ENCODE measurements at regions not wholly inside any gene's neighbourhood (a gene's known extent, or its start where the extent isn't known, plus 50 kb on each side); places are given as distances from the start of the nearest gene placed in this dataset.

- no peak for DNase-seq
Measured at GRCh38 chr5:155727512-155728145, 599.3 kb upstream of the SGCD start.

DNA sequence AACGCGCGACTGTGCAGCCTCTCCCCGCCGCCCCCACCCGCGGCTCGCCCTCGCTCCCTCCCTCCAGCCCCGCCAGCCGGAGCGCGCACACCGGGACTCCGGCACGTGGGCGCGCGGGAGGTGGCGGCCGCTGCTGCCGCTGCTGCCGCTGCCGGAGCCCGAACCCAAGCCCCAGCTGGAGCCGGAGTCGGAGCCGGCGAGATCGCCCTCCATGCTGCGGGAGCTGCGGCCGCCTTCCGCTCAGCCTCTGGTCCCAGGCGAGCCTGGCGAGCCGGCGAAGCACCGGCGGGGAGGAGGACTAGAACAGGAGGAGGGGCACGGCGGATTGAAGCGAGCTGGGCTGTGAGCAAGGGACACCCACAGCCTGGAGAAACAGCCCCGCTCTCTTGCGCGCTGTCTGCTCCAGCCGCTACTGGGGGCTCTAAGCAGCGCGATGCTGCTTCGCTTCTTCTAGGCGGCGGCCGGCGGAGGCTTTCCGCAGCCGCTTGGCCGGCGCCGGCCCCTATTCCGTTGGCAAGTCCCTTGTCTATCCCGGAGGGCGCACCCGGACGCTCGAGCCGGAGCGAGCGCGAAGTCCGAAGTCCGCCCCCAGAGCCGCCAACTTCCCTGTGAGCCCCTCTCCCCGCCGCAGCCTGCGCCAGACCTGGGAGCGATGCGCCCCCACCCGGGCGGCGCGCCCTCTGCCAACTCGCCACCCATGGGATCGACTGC lies 598.7 kb upstream of the SGCD start:
- no peak for DNase-seq

DNA sequence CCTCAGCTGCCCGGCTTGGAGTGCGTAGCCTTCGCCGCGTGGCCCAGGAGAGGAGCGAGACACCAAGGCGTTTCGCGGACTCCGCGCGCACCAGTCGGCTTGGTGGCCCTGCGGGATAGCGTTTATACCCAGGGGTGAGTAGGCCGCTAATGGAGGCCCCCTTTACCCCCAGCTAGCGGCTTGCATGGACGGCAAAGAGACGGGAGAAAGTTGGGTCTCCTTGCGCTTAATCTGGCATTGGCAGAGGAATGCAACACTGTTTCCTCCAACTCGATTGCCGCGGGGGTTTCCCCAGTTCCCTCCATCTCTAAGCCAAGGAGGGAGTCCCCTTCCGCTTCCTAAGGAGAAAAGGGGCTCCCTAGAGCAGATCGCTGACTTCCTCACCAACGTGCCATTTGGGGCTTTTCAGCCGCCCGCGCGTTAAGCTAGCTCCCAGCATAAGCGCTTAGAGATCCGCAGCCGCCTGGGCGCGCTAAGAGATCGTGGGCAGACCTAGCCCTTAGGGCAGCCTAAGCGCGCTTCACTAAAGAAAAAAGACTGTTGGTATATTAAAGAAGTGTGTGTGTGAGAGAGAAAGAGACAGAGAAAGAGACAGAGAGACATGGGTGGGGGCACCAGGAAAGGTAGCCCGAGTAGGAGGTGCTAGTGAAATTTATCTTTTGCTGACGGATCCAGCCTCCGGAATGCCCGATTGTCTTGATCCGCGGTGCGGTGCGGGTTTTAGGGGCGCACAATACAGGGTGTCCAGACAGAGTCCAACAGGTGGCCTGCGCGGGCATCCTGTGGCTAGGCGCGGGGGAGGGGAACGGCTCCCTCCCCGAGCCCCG lies 597.9 kb upstream of the SGCD start:
- DNase-seq, result no peak

GRCh38 chr5:155729684-155730059 lies 597.3 kb upstream of the SGCD start:
- no peak for DNase-seq

DNA sequence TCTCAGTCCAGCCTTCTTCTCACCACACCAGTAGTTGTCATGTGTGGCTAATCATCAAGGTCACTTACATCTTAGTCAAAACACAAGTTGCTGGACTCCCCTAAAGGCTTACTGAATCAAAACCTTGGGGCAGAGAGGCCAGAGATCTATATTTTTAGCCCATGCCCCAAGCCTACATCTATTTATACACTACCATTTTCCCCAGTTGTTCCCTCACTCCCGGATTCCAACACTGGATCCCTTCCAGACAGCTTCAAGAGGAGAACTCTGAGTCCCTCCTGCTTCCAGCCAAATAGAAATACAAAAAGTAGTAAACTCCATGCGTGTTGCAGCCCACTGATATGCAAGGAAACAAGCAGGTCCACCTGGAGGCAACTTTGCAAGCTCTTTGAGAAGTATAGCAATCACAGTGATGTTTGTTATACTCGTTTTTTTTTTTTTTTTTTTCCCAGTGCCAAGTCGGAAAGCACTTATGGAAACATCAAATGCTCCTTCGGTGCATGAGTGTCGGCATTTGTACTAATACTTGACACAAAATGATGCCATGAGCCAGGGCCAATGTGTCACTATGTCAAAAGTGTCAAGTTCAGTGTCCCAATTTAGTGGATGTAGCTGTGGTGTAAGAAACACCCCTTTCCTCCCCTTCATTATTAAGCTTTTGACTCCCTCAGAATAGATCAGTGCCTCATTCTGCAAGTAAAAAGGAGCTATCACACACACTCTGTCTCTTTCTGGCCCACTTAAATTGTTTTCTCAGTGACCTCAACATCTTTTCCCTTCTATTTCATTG lies 594.2 kb upstream of the SGCD start:
- DNase-seq, result no peak

DNA sequence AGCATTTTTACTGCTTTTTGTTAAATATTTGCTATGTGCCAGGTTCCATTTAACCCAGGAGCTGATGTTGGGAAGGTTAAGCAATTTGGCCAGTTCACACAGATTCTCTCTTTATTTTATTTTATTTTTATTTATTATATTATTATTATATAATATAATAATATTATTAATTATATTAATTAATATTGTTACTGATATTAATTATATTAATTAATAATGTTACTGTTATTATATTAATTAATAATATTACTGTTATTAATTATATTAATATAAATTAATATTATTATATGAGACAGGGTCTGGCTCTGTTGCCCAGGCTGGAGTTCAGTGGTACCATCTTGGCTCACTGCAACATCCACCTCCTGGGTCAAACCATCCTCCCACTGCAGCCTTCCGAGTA lies 593.0 kb upstream of the SGCD start:
- no peak for DNase-seq

DNA sequence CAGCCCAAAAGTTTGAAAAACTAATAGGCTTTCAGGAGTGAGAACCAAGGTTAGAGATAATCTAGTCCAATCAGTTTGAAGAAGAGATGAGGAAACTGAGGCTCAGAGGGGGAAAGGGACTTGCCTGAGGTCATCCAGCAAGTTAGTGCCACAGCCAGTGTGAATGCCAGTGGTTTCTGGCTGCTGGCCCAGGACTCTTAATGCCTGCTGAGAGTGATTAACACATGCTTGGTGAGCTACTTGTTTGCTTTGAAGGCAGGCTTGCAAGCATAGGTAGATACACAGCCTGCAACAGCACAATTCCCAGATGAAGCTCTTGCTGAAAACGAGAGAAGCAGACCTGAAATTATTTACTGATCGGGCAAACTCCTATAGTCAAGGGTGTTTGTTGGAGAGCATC lies 591.6 kb upstream of the SGCD start:
- DNase-seq, result no peak

DNA sequence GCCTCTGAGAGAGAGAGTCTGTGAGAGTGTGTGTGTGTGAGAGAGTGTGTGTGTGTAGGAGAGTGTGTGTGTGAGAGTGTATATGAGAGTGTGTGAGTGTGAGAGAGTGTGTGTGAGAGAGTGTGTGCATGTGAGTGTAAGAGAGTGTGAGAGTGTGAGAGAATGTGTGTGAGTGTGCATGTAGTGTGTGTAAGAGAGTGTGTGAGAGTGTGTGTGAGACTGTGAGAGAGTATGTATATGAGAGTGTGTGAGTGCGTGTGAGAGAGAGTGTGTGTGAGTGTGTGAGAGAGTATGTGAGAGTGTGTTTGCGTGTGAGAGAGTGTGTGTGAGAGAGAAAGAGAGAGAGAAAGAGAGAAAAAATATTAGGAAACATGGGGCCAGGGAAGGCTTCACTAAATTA lies 588.3 kb upstream of the SGCD start:
- no peak for DNase-seq

DNA sequence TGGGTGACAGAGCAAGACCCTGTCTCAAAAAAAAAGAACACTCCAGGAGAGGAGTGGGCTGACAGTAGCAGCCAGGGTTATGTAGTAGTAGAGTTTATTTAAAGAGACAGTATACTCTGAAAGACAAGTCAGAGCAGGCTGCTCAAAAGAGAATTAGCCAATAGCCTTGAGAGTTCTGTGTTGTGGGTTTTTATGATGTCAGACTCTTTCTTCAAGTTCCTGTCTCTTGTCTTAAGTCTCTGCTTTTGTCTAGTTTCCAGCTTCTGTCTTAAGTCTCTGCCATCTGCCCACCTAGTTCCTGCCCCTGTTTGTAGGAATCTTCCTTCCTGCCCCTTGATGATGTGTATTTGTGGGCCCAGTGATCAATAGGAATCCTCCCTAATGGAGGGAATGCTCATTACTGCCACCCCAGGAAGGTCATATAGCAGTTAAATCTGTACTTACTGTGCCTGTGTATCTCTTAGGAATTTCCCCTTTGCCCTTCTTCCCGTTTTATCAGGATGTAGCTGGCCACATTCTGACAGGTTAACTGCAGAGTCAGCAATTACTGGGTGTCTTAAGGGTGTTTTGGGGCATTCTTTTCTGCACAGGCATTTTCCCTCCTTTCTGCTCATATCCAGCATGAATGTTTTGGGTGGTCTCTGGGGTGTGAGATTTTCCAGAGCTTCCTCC lies 580.5 kb upstream of the SGCD start:
- no peak for DNase-seq

DNA sequence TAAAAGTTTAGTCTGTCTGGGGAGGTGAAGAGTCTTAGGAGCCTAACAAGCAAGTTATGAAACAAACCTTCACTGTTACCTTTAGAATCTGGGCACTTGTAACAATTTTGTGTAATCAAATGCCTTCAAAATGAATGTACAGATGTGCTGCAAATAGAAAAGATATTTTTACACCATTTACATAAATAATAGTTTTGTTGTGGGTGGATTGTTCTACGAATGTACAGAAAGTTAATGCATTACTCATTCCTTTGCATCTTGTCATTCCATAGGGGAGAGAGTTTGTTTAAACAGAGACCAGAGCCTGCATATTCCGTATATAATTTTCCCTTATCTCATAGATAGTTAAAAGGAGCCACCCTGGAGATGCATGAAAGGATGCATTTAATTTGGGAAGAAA lies 576.9 kb upstream of the SGCD start:
- DNase-seq, result no peak

DNA sequence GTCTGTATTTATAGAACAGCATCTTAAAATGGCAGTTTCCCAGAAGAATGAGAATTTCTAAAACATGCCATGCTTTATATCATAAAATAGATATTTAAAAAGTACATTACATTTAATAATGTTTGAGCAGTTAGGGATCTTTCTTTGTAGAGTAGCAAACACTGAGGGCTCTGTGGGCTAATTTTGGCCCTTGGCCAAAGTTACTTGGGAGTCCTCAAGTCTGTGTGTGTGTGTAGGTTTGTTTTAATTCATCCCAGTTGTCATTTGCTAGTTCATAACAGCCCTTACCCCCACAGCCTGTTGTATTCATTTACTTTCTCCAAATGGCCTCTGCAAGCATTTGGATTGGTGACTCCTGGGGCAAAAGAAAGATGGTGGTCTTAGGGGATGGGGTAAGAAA lies 576.4 kb upstream of the SGCD start:
- no peak for DNase-seq

- DNase-seq, result no peak
Measured at GRCh38 chr5:155753943-155754581, 572.9 kb upstream of the SGCD start.

GRCh38 chr5:155759252-155759651 lies 567.7 kb upstream of the SGCD start:
- no peak for DNase-seq

GRCh38 chr5:155759984-155760383 lies 567.0 kb upstream of the SGCD start:
- no peak for DNase-seq

DNA sequence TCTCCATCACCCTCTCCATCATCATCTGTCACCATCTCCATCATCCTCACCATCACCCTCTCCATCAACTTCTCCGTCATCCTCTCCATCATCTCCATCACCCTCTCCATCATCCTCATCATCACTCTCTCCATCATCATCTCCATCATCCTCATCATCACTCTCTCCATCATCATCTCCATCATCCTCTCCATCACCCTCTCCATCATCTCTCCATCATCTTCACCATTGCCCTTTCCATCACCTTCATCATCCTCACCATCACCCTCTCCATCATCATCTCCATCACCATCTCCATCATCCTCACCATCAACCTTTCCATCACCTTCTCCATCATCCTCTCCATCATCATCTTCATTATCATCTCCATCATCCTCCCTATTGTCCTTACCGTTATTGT lies 565.5 kb upstream of the SGCD start:
- DNase-seq, result no peak

DNA sequence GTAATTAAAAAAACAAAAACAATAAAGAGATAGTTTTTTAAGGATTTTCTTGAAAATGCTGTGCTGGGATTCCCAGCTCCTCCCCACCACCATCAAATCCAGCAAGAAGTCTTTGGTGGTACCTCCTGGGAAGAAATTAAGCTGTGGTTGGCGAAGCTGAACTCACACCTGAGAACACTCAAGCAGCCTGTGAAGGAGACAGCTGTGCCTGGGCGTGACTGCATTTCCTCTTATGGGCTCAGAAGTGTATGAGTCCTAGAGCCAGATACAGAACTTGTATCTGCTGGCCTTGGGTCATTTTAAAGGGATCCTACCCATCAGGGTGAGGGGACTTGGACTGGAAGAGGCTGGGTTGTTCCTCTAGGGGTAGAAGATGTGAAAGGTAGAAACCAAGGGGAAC lies 561.2 kb upstream of the SGCD start:
- no peak for DNase-seq

DNA sequence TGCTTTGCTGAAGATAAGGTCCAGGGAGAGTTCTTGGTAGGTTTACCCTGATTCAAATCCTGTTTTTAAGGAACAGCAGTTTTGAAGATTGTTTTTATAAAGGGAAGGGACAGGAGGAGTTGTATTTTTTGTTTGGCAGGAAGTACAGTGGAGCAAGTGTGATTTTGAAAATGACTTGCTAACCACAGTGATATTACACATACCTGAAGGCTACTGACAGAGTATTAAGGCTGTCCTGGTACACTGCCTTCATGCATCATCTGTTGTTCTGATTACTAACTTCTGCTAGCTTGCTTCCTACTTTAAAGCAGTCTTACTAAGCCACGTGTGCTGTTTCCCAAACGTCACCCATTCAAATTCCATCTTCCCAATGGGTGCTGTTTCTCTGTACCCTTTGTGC lies 559.5 kb upstream of the SGCD start:
- no peak for DNase-seq

GRCh38 chr5:155768332-155768731 lies 558.6 kb upstream of the SGCD start:
- no peak for DNase-seq

DNA sequence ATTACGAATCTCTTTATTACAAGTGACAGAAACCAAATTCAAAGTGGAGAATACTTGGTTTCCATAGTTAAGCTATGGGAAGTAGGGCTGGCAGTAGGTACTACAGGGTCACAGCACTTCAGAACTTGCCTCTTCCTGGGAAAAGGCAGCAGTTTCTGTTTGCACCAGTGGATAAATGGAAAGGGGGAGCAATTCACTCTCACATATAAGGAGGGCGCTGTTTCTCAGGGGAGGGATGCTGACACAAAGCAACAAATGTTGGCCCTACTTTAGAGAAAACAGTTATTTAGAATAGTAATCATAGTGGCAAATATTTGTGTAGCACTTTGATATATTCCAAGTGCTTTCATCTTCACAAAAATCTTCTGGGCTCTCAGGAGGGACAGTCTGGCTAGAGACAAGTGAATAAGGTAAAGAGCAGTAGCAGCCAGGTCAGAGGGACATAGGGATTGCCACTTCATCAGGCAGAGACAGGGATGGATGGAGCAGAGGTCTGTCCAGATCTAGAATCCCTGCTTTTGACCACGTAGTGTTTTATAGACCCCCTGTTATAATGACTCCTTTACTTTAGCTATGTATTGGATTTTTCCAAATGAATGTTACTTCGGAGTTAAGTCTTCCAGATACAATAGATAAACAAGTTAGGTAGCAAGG lies 554.8 kb upstream of the SGCD start:
- DNase-seq, result no peak

GRCh38 chr5:155773680-155774079 lies 553.3 kb upstream of the SGCD start:
- DNase-seq, result no peak

DNA sequence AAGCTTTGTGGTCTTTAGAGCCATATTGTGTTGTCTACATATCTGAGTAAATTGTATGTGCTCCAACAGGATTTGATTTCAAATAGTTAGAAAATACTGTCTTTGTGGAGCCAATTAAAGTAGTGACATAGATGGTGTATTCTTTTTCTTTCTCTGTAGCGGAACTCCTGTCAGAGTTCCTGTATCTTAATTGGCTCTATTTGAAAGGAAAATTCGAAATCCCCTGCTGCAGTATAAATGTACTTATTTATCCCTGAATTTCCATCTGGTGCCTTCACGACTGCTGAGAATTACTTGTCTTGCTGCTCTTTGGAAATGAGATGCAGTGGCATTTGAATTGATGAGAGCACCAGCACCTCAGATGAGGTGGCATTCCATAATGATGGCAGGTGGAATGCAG lies 546.7 kb upstream of the SGCD start:
- no peak for DNase-seq

GRCh38 chr5:155783246-155783645 lies 543.7 kb upstream of the SGCD start:
- DNase-seq, result no peak
